Prostate gland (tissue), 2 donors: ENCODE measurements at regions not wholly inside any gene's neighbourhood (a gene's known extent, or its start where the extent isn't known, plus 50 kb on each side); places are given as distances from the start of the nearest gene placed in this dataset.

Experiments used
- DNase-seq: peaks from one replicate; pipeline ENCODE4 v3.0.0-alpha.2; 2019; ENCODE audit warnings: low spot score
- H3K27ac ChIP-seq, 2 donors: fragments of 200-600 bp; sonication (generic); 2 replicates each; pipeline ENCODE4 v1.5.1; 2017 to 2019
- H3K27me3 ChIP-seq: fragments of 200-600 bp; sonication (generic); replicated peaks from 2 replicates; pipeline ENCODE4 v1.5.1; 2019; ENCODE audit not compliant: insufficient read depth
- H3K36me3 ChIP-seq, 2 donors: fragments of 200-600 bp; sonication (generic); 1 replicate in 1 of 2; 2 replicates in 1 of 2; pipeline versions ENCODE4 v1.5.1 to v1.8.1; 2017 to 2019
- H3K4me1 ChIP-seq: fragments of 200-600 bp; sonication (generic); replicated peaks from 2 replicates; pipeline ENCODE4 v1.5.1; 2019
- H3K4me3 ChIP-seq, 2 donors: fragments of 200-600 bp; sonication (generic); 2 replicates each; pipeline ENCODE4 v1.5.1; 2017 to 2019
- H3K9me3 ChIP-seq: fragments of 200-600 bp; sonication (generic); 2 replicates; pipeline ENCODE4 v1.5.1; 2017
- CTCF ChIP-seq, 4 experiments: fragments of 200-600 bp in 2 of 4; fragments of 450-650 bp in 2 of 4; sonication (generic) in 2 of 4; IDR thresholded peaks; 1 replicate in 3 of 4; 2 replicates in 1 of 4; pipeline ENCODE4 v1.5.1; 2016 to 2019; ENCODE audit warnings: antibody characterized with exemption in 4 of 4, mild to moderate bottlenecking in 2 of 4, moderate library complexity in 2 of 4
- POLR2A ChIP-seq: fragments of 450-650 bp; IDR thresholded peaks from one replicate; pipeline ENCODE4 v1.6.1; 2016; ENCODE audit warnings: antibody characterized with exemption, mild to moderate bottlenecking
- POLR2AphosphoS5 ChIP-seq: sonication (generic); formaldehyde crosslinking; IDR thresholded peaks from one replicate; pipeline ENCODE4 v1.6.1; 2017; ENCODE audit warnings: antibody characterized with exemption
- WGBS: methylation state at CpG from one replicate; pipeline ENCODE4 v1.1.5; 2018; 5-methylcytosine and 5-hydroxymethylcytosine counted together
- intact Hi-C: fragments of 100-400 bp; cut with DNase I; formaldehyde crosslinking; loops from one replicate; pipeline ENCODE4 v1.14.2; 2022

- intact Hi-C loops, result no loop called here
Measured at GRCh38 chr1:37143800-37144199, 109.5 kb upstream of the GRIK3 start.

GRCh38 chr1:37146071-37146470 lies 111.8 kb upstream of the GRIK3 start:
- no peaks in the 10 kb centered on the region for H3K27me3 ChIP-seq
- no peaks in the 10 kb centered on the region for H3K9me3 ChIP-seq
- DNase-seq, result no peak
- no peak overlapping the region for H3K4me3 ChIP-seq
- H3K4me1 ChIP-seq, result no peaks in the 10 kb centered on the region
- H3K36me3 ChIP-seq, result no peaks in the 10 kb centered on the region
- WGBS, result 44% methylated on average over 3 of the region's 3 CpGs
- TF ChIP-seq CTCF (IDR thresholded peaks at IDR 0.05) (no peak), POLR2A (no peak)
- intact Hi-C loops, result no loop called here
- no peak overlapping the region for H3K27ac ChIP-seq

More at GRCh38 chr1:37143800-37144199, 109.5 kb upstream of the GRIK3 start:
- H3K4me3 ChIP-seq, result no peak overlapping the region
- WGBS, result 33% methylated on average over 5 of the region's 5 CpGs
- no peak for TF ChIP-seq POLR2A
- TF ChIP-seq POLR2AphosphoS5, result no peak
- TF ChIP-seq CTCF (IDR thresholded peaks at IDR 0.05), result no peak
- H3K27ac ChIP-seq, result no peak overlapping the region
- H3K36me3 ChIP-seq, result no peaks in the 10 kb centered on the region
- no peaks in the 10 kb centered on the region for H3K4me1 ChIP-seq
- no peaks in the 10 kb centered on the region for H3K9me3 ChIP-seq
- H3K27me3 ChIP-seq, result no peaks in the 10 kb centered on the region
- DNase-seq, result no peak

GRCh38 chr1:37147392-37147831 lies 113.1 kb upstream of the GRIK3 start:
- H3K27ac ChIP-seq, result no peak overlapping the region
- 61% methylated on average over 2 of the region's 2 CpGs for WGBS
- no peak overlapping the region for H3K4me3 ChIP-seq
- no peaks in the 10 kb centered on the region for H3K9me3 ChIP-seq
- H3K27me3 ChIP-seq, result no peaks in the 10 kb centered on the region
- DNase-seq, result no peak
- H3K4me1 ChIP-seq, result no peaks in the 10 kb centered on the region
- intact Hi-C loops, result no loop called here
- H3K36me3 ChIP-seq, result no peaks in the 10 kb centered on the region
- TF ChIP-seq POLR2A, result no peak
- TF ChIP-seq POLR2AphosphoS5, result no peak
- no peak for TF ChIP-seq CTCF (IDR thresholded peaks at IDR 0.05)

- Histone ChIP-seq H3K27me3 (no peaks in the 10 kb centered on the region), H3K27ac (no peak overlapping the region), H3K4me1 (no peaks in the 10 kb centered on the region), H3K4me3 (no peak overlapping the region), H3K9me3 (no peaks in the 10 kb centered on the region), H3K36me3 (no peaks in the 10 kb centered on the region)
- DNase-seq, result no peak
- TF ChIP-seq POLR2A, result no peak
- TF ChIP-seq CTCF (IDR thresholded peaks at IDR 0.05), result no peak
- no peak for TF ChIP-seq POLR2AphosphoS5
- 68% methylated on average over 2 of the region's 2 CpGs for WGBS
- intact Hi-C loops, result no loop called here
Measured at GRCh38 chr1:37147906-37148305, 113.6 kb upstream of the GRIK3 start.

- TF ChIP-seq POLR2AphosphoS5, result no peak
- no peak for TF ChIP-seq POLR2A
- TF ChIP-seq CTCF (IDR thresholded peaks at IDR 0.05), result no peak
- 95% methylated on average over 1 of the region's 1 CpG for WGBS
Measured at GRCh38 chr1:37148663-37149062, 114.3 kb upstream of the GRIK3 start.

More at GRCh38 chr1:37148663-37149062, 114.3 kb upstream of the GRIK3 start:
- H3K27ac ChIP-seq, result no peak overlapping the region
- H3K4me1 ChIP-seq, result no peaks in the 10 kb centered on the region
- intact Hi-C loops, result no loop called here
- no peaks in the 10 kb centered on the region for H3K36me3 ChIP-seq
- H3K27me3 ChIP-seq, result no peaks in the 10 kb centered on the region
- H3K9me3 ChIP-seq, result no peaks in the 10 kb centered on the region
- H3K4me3 ChIP-seq, result no peak overlapping the region
- no peak for DNase-seq
